NCI-H1930 (cell line): ENCODE measurements at regions not wholly inside any gene's neighbourhood (a gene's known extent, or its start where the extent isn't known, plus 50 kb on each side); places are given as distances from the start of the nearest gene placed in this dataset.
"Not testable (repeated sequence)": the region's sequence is repeated elsewhere in the genome, so short reads cannot be mapped to it uniquely, and the experiment has no call there.

Experiments
- DNase-seq, 2 experiments: peaks; one replicate each; lab custom pipeline; 2025; lab: John Stamatoyannopoulos, UW

- DNase-seq, result no peak
These were observed 146.1 kb downstream of the TTLL2 start for GRCh38 chr6:167470836-167471547.

- DNase-seq, result no peak
These were observed 146.7 kb downstream of the TTLL2 start for GRCh38 chr6:167471548-167471930.

- DNase-seq, result no peak
These were observed 147.3 kb downstream of the TTLL2 start for GRCh38 chr6:167472148-167472547.

GRCh38 chr6:167472880-167473279 is 148.0 kb downstream of the TTLL2 start:
- no peak for DNase-seq

GRCh38 chr6:167474171-167474570 is 149.3 kb downstream of the TTLL2 start:
- no peak for DNase-seq

- no peak for DNase-seq
These were observed 149.8 kb downstream of the TTLL2 start for GRCh38 chr6:167474725-167475124.

- no peak for DNase-seq
These were observed 151.1 kb downstream of the TTLL2 start for GRCh38 chr6:167475947-167476346.

- no peak for DNase-seq
These were observed 152.1 kb downstream of the TTLL2 start for GRCh38 chr6:167476844-167477595.

- DNase-seq, result no peak
These were observed 152.8 kb downstream of the TTLL2 start for GRCh38 chr6:167477688-167478087.

- DNase-seq, result no peak
These were observed 154.4 kb downstream of the TTLL2 start for GRCh38 chr6:167479301-167479700.

GRCh38 chr6:167479901-167480648 is 155.2 kb downstream of the TTLL2 start:
- no peak for DNase-seq

GRCh38 chr6:167481307-167481926 is 156.5 kb downstream of the TTLL2 start:
- DNase-seq, result no peak

- DNase-seq, result not testable (repeated sequence)
These were observed 157.9 kb downstream of the TTLL2 start for GRCh38 chr6:167482801-167483200.

GRCh38 chr6:167485186-167485978 is 160.5 kb downstream of the TTLL2 start:
- DNase-seq, result no peak

- no peak for DNase-seq
These were observed 163.1 kb downstream of the TTLL2 start for GRCh38 chr6:167487749-167488664.

GRCh38 chr6:167491438-167492099 is 166.7 kb downstream of the TTLL2 start:
- DNase-seq, result no peak

- DNase-seq, result no peak
These were observed 167.2 kb downstream of the TTLL2 start for GRCh38 chr6:167492100-167492449.

- DNase-seq, result no peak
These were observed 168.4 kb downstream of the TTLL2 start for GRCh38 chr6:167493310-167493709.

- DNase-seq, result no peak
These were observed 169.3 kb downstream of the TTLL2 start for GRCh38 chr6:167493976-167494697.
